B cell (primary cell): ENCODE measurements at regions not wholly inside any gene's neighbourhood (a gene's known extent, or its start where the extent isn't known, plus 50 kb on each side); places are given as distances from the start of the nearest gene placed in this dataset.

Experiments used
- ATAC-seq: fragments of 200-7000 bp; cut with Tn5 transposase; one replicate; pipeline ENCODE4 v1.10.0; 2021; ENCODE audit warnings: low read depth, mild to moderate bottlenecking, moderate number of reproducible peaks, moderate library complexity
- CTCF ChIA-PET: fragments of 350-600 bp; sonication (Branson Sonifier 250); formaldehyde crosslinking; loops from one replicate; lab custom pipeline; 2021; ENCODE audit warnings: antibody characterized with exemption, inconsistent platforms; lab: Charles Lee
- POLR2A ChIA-PET: fragments of 350-600 bp; sonication (Branson Sonifier 250); formaldehyde crosslinking; loops from one replicate; lab custom pipeline; 2021; ENCODE audit warnings: antibody characterized with exemption; lab: Charles Lee
- DNase-seq: peaks from one replicate; pipeline ENCODE4 v3.0.0; 2013
- H2AFZ ChIP-seq: 2 replicates; pipeline ENCODE4 v1.6.1; 2012; ENCODE audit warnings: mild to moderate bottlenecking, low read depth, low read length; ENCODE audit not compliant: insufficient read depth, poor library complexity, severe bottlenecking
- H3K27ac ChIP-seq, 2 donors: 1 replicate in 1 of 2; 2 replicates in 1 of 2; pipeline ENCODE4 v1.5.1; 2012 to 2013; ENCODE audit warnings: low read length in 2 of 2, mild to moderate bottlenecking in 2 of 2, moderate library complexity in 1 of 2
- H3K27me3 ChIP-seq, 4 experiments: fragments of 200-600 bp in 1 of 4; sonication (generic) in 1 of 4; replicated peaks in 1 of 4; 1 replicate in 2 of 4; 2 replicates in 2 of 4; pipeline versions ENCODE4 v1.6.1 to v1.7.0; 2013 to 2016; ENCODE audit warnings: low read length in 3 of 4, mild to moderate bottlenecking in 2 of 4, mixed read lengths in 1 of 4, moderate library complexity in 1 of 4; ENCODE audit not compliant: insufficient read depth in 4 of 4, control insufficient read depth in 3 of 4; ENCODE audit errors: control extremely low read depth in 1 of 4
- H3K36me3 ChIP-seq, 2 experiments: replicated peaks in 1 of 2; 1 replicate in 1 of 2; 2 replicates in 1 of 2; pipeline versions ENCODE4 v1.6.1 to v1.7.1; 2013; ENCODE audit warnings: low read length in 1 of 2; ENCODE audit not compliant: insufficient read depth in 2 of 2, control insufficient read depth in 1 of 2; ENCODE audit errors: control extremely low read depth in 1 of 2, extremely low read depth in 1 of 2
- H3K4me1 ChIP-seq, 2 donors: fragments of 200-600 bp in 1 of 2; sonication (generic) in 1 of 2; 1 replicate in 1 of 2; 2 replicates in 1 of 2; pipeline versions ENCODE4 v1.5.1 to v1.6.1; 2013 to 2017; ENCODE audit warnings: low read length in 2 of 2; ENCODE audit not compliant: control insufficient read depth in 2 of 2, insufficient read depth in 2 of 2
- H3K4me2 ChIP-seq: replicated peaks from 2 replicates; pipeline ENCODE3; 2012; ENCODE audit warnings: mild to moderate bottlenecking, low read depth, low read length; ENCODE audit not compliant: poor library complexity, severe bottlenecking
- H3K4me3 ChIP-seq, 5 experiments: fragments of 200-600 bp in 1 of 5; sonication (generic) in 1 of 5; 1 replicate in 3 of 5; 2 replicates in 2 of 5; pipeline versions ENCODE4 v1.5.1 to v1.7.0; 2011 to 2016; ENCODE audit warnings: low read length in 4 of 5, mild to moderate bottlenecking in 4 of 5, low read depth in 2 of 5, control low read depth in 1 of 5, moderate library complexity in 1 of 5; ENCODE audit not compliant: insufficient read depth in 1 of 5; ENCODE audit errors: control extremely low read depth in 1 of 5, extremely low read depth in 1 of 5
- H3K79me2 ChIP-seq: fragments of 200-600 bp; sonication (generic); one replicate; pipeline ENCODE4 v1.6.0; 2016; ENCODE audit warnings: low read length; ENCODE audit not compliant: control insufficient read depth, insufficient read depth
- H3K9ac ChIP-seq: fragments of 200-600 bp; sonication (generic); 2 replicates; pipeline ENCODE4 v1.6.1; 2017; ENCODE audit warnings: mild to moderate bottlenecking, low read length, moderate library complexity
- H3K9me3 ChIP-seq, 3 donors: one replicate each; pipeline versions ENCODE4 v1.6.1 to v1.7.1; 2013; ENCODE audit warnings: low read length in 2 of 3; ENCODE audit not compliant: control insufficient read depth in 2 of 3, insufficient read depth in 1 of 3; ENCODE audit errors: control extremely low read depth in 1 of 3
- H4K20me1 ChIP-seq: 2 replicates; pipeline ENCODE4 v1.6.0; 2012; ENCODE audit warnings: mild to moderate bottlenecking, low read length; ENCODE audit not compliant: insufficient read depth, control insufficient read depth, poor library complexity, severe bottlenecking
- H3K27ac Mint-ChIP-seq: one replicate; pipeline ENCODE4 v1.8.0; 2021; ENCODE audit warnings: mixed read lengths
- H3K27me3 Mint-ChIP-seq: one replicate; pipeline ENCODE4 v1.8.0; 2021; ENCODE audit warnings: mixed read lengths
- H3K4me1 Mint-ChIP-seq: one replicate; pipeline ENCODE4 v1.8.0; 2021; ENCODE audit warnings: mixed read lengths
- H3K4me3 Mint-ChIP-seq: one replicate; pipeline ENCODE4 v1.8.0; 2021; ENCODE audit warnings: mixed read lengths
- H3K9me3 Mint-ChIP-seq: one replicate; pipeline ENCODE4 v1.8.0; 2022; ENCODE audit warnings: mixed read lengths; ENCODE audit not compliant: insufficient read depth
- EZH2 ChIP-seq: IDR thresholded peaks from 2 replicates; pipeline ENCODE4 v1.6.1; 2012; ENCODE audit warnings: borderline replicate concordance, low read depth, mild to moderate bottlenecking, moderate library complexity, low read length; ENCODE audit not compliant: insufficient read depth, poor library complexity, severe bottlenecking
- WGBS: methylation state at CpG from one replicate; pipeline ENCODE4 v1.1.5; 2013; ENCODE audit warnings: missing lambda C conversion rate; ENCODE audit not compliant: insufficient coverage; 5-methylcytosine and 5-hydroxymethylcytosine counted together
- intact Hi-C: fragments of 100-400 bp; cut with micrococcal nuclease; formaldehyde crosslinking; loops from one replicate; pipeline ENCODE4 v1.10.0; 2022
- TF ChIP-seq, protein P1 (sequence below): fragments of 200-600 bp; IDR thresholded peaks from one replicate; pipeline ENCODE4 v1.8.0; 2022; ENCODE audit warnings: antibody characterized with exemption, mild to moderate bottlenecking

DNA sequence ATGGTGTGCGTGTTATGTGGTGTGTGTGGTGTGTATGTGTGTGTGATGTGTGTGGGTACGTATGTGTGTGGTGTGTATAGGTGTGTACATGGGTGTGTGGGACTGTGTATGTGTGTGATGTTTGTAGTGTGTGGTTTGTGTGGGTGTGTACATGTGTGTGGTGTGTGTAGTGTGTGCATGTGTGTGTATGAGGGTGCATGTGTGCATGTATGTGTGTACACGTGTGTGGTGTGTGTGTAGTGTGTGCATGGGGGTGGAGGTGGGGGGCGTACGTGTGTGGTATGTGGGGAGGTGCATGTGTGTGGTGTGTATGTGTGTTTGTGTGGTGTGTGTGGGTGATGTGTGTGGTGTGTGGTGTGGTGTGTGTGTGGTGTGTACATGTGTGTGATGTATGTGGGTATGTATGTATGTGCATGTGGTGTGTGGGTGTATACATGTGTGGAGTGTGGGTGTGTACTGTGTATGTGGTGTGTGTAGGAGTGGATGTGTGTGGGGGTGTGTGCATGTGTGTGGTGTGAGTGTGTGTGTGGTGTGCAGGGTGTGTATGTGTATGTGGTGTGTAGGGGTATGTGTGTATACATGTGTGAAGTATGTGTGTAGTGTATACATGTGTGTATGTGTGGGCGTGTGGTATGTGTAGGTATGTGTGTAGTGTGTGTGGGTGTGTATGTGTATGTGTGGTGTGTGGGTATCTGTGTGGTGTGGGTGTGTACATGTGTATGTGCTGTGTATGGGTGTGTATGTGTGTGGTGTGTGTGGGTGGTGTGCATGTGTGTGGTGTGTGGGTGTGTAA, 119.8 kb upstream of the GSC start:
- H3K9me3 ChIP-seq, result peaks cover 0 to 13% (median 0%) of the 10 kb centered on the region in 3 donors
- ATAC-seq (no peak), DNase-seq (no peak)
- no peak overlapping the region for H3K4me3 ChIP-seq
- no peaks in the 10 kb centered on the region for H3K36me3 ChIP-seq
- no peak for TF ChIP-seq EZH2
- TF ChIP-seq, protein P1, sequence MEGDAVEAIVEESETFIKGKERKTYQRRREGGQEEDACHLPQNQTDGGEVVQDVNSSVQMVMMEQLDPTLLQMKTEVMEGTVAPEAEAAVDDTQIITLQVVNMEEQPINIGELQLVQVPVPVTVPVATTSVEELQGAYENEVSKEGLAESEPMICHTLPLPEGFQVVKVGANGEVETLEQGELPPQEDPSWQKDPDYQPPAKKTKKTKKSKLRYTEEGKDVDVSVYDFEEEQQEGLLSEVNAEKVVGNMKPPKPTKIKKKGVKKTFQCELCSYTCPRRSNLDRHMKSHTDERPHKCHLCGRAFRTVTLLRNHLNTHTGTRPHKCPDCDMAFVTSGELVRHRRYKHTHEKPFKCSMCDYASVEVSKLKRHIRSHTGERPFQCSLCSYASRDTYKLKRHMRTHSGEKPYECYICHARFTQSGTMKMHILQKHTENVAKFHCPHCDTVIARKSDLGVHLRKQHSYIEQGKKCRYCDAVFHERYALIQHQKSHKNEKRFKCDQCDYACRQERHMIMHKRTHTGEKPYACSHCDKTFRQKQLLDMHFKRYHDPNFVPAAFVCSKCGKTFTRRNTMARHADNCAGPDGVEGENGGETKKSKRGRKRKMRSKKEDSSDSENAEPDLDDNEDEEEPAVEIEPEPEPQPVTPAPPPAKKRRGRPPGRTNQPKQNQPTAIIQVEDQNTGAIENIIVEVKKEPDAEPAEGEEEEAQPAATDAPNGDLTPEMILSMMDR, result no peak
- H4K20me1 ChIP-seq, result no peaks in the 10 kb centered on the region
- ChIA-PET CTCF (no interaction called here), POLR2A (no interaction called here)
- no peaks in the 10 kb centered on the region for H3K79me2 ChIP-seq
- H3K4me2 ChIP-seq, result no peak overlapping the region
- intact Hi-C loops, result no loop called here
- WGBS, result 94% methylated on average over 6 of the region's 6 CpGs
- Mint-ChIP-seq H3K9me3 (no peaks in the 10 kb centered on the region), H3K4me1 (no peaks in the 10 kb centered on the region), H3K4me3 (no peak overlapping the region), H3K27me3 (no peaks in the 10 kb centered on the region), H3K27ac (no peak overlapping the region)
- H3K27me3 ChIP-seq, result no peaks in the 10 kb centered on the region
- H3K27ac ChIP-seq, result no peak overlapping the region
- H3K9ac ChIP-seq, result no peak overlapping the region
- H3K4me1 ChIP-seq, result no peaks in the 10 kb centered on the region
- H2AFZ ChIP-seq, result no peak overlapping the region

DNA sequence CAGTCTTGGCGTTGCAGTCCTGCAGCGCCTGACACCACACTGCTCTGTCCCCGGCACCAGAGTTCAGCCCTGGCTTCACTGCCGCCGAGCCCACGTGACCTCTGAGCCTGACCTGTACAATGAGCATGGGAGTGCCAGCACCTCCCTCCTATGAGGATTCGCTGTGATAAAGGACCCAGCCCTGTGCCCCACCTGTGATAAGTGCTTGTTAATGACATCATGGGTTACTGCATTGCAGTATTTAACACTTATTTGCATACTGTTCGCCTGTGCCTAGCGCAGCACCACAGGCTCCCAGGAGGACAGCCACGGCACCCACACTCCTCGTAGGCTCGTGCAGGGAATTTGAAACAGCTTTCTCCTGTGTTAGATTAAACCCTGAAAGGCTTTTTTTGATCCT, 118.2 kb upstream of the GSC start:
- H2AFZ ChIP-seq, result no peak overlapping the region
- TF ChIP-seq, protein P1, result no peak
- no peak for TF ChIP-seq EZH2
- no peak for ATAC-seq
- no peak overlapping the region for H3K9ac ChIP-seq
- H3K4me2 ChIP-seq, result no peak overlapping the region
- DNase-seq, result no peak
- Mint-ChIP-seq H3K4me1 (no peaks in the 10 kb centered on the region), H3K9me3 (no peaks in the 10 kb centered on the region), H3K27ac (no peak overlapping the region), H3K4me3 (no peak overlapping the region), H3K27me3 (peaks cover 3% of the 10 kb centered on the region)
- H4K20me1 ChIP-seq, result no peaks in the 10 kb centered on the region
- ChIA-PET CTCF (no interaction called here), POLR2A (no interaction called here)
- no peaks in the 10 kb centered on the region for H3K27me3 ChIP-seq
- H3K4me3 ChIP-seq, result no peak overlapping the region
- H3K36me3 ChIP-seq, result no peaks in the 10 kb centered on the region
- peaks cover 0 to 7% (median 0%) of the 10 kb centered on the region in 3 donors for H3K9me3 ChIP-seq
- no peaks in the 10 kb centered on the region for H3K79me2 ChIP-seq
- WGBS, result 84% methylated on average over 11 of the region's 12 CpGs
- intact Hi-C loops, result no loop called here
- no peaks in the 10 kb centered on the region for H3K4me1 ChIP-seq
- no peak overlapping the region for H3K27ac ChIP-seq
